HL-60 (cell line): ENCODE measurements at regions not wholly inside any gene's neighbourhood (a gene's known extent, or its start where the extent isn't known, plus 50 kb on each side); places are given as distances from the start of the nearest gene placed in this dataset.

Experiments
- DNase-seq, 2 experiments: peaks; one replicate each; pipeline ENCODE4 v3.0.0-alpha.2; 2010 to 2020; ENCODE audit warnings: low read depth in 1 of 2, low spot score in 1 of 2
- H3K27ac ChIP-seq: fragments of 250-450 bp; sonication (Bioruptor Pico); replicated peaks from 2 replicates; pipeline ENCODE4 v1.5.1; 2020; ENCODE audit warnings: mild to moderate bottlenecking, moderate library complexity
- H3K27me3 ChIP-seq: fragments of 250-450 bp; sonication (Bioruptor Pico); 2 replicates; pipeline ENCODE4 v1.5.1; 2021; ENCODE audit warnings: mild to moderate bottlenecking, moderate library complexity; ENCODE audit not compliant: insufficient read depth, poor library complexity, severe bottlenecking
- H3K4me3 ChIP-seq: replicated peaks from 2 replicates; pipeline ENCODE4 v1.5.1; 2011; ENCODE audit warnings: mild to moderate bottlenecking, control low read depth, low read length; ENCODE audit not compliant: insufficient read depth
- CTCF ChIP-seq: IDR thresholded peaks from one replicate; pipeline ENCODE4 v1.5.1; 2011; ENCODE audit warnings: low read length, control low read depth, inconsistent platforms; ENCODE audit not compliant: insufficient read depth
- GABPA ChIP-seq: IDR thresholded peaks from 2 replicates; pipeline ENCODE4 v1.6.1; 2012; ENCODE audit warnings: low read depth
- POLR2AphosphoS5 ChIP-seq: IDR thresholded peaks from 2 replicates; pipeline ENCODE4 v1.6.1; 2012; ENCODE audit warnings: low read depth
- REST ChIP-seq: IDR thresholded peaks from 2 replicates; pipeline ENCODE4 v1.6.1; 2012; ENCODE audit warnings: low read depth; ENCODE audit not compliant: insufficient replicate concordance
- SPI1 ChIP-seq: IDR thresholded peaks from 2 replicates; pipeline ENCODE4 v1.6.1; 2012; ENCODE audit warnings: low read depth, mild to moderate bottlenecking, borderline replicate concordance

- DNase-seq = no peak
- Histone ChIP-seq H3K27ac (no peak overlapping the region), H3K4me3 (no peak overlapping the region), H3K27me3 (no peaks in the 10 kb centered on the region)
- TF ChIP-seq CTCF = no peak
- TF ChIP-seq GABPA = no peak
- no peak for TF ChIP-seq REST
- no peak for TF ChIP-seq SPI1
- no peak for TF ChIP-seq POLR2AphosphoS5
Observed at GRCh38 chr2:163801486-163801885, 65.7 kb upstream of the FIGN start.

GRCh38 chr2:163800951-163801381 is 65.2 kb upstream of the FIGN start:
- TF ChIP-seq SPI1 = no peak
- no peak for TF ChIP-seq GABPA
- no peak for TF ChIP-seq REST
- TF ChIP-seq POLR2AphosphoS5 = no peak
- TF ChIP-seq CTCF = no peak
- Histone ChIP-seq H3K27me3 (no peaks in the 10 kb centered on the region), H3K27ac (no peak overlapping the region), H3K4me3 (no peak overlapping the region)
- DNase-seq = no peak

GRCh38 chr2:163799807-163800206 is 64.0 kb upstream of the FIGN start:
- no peak for DNase-seq
- no peak for TF ChIP-seq REST
- no peak overlapping the region for H3K4me3 ChIP-seq
- H3K27me3 ChIP-seq = no peaks in the 10 kb centered on the region
- no peak overlapping the region for H3K27ac ChIP-seq

GRCh38 chr2:163794635-163795034 is 58.8 kb upstream of the FIGN start:
- no peak for TF ChIP-seq REST
- TF ChIP-seq POLR2AphosphoS5 = no peak
- no peak for TF ChIP-seq CTCF
- no peak for TF ChIP-seq GABPA
- no peak for TF ChIP-seq SPI1
- no peak for DNase-seq
- H3K27me3 ChIP-seq = no peaks in the 10 kb centered on the region
- no peak overlapping the region for H3K27ac ChIP-seq
- no peak overlapping the region for H3K4me3 ChIP-seq
